GM12872 (cell line): ENCODE measurements at regions not wholly inside any gene's neighbourhood (a gene's known extent, or its start where the extent isn't known, plus 50 kb on each side); places are given as distances from the start of the nearest gene placed in this dataset.

ENCODE experiments used
- TF ChIP-seq, protein P1 (sequence below): IDR thresholded peaks from 3 replicates; pipeline ENCODE4 v1.5.1; 2011; ENCODE audit warnings: low read depth, mild to moderate bottlenecking, low read length, moderate library complexity; ENCODE audit not compliant: insufficient read depth

DNA sequence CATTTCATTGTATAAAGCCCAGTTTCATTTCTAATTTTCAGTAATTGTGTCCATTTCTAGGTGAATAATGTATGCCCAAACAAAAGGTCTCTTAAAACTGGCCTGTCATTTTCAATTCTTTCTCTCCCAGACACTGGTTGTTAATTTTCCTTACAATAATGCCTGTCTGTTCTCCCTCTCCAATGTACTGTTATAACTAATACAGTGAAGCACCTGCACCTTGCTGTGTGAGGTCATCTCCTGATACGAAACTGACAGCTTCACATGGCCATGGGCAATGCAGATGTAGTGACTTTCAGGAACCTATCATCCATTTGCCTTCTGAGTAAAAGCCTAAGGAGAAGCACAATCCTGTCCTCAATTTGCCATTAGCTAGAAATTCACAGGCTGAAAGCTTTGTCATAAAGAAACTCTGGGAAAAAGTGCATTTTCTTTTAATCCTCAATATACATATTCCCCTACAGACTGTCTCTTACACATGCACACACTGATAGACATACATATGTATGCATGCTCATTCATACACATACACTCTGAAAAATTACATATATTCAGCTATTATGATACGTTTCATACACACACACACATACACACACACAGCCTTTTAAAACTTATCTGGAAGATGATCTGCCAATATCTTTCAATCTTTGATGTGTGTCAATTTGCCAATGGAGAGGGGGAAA, 1030.3 kb downstream of the TDRD15 start:
- TF ChIP-seq, protein P1, sequence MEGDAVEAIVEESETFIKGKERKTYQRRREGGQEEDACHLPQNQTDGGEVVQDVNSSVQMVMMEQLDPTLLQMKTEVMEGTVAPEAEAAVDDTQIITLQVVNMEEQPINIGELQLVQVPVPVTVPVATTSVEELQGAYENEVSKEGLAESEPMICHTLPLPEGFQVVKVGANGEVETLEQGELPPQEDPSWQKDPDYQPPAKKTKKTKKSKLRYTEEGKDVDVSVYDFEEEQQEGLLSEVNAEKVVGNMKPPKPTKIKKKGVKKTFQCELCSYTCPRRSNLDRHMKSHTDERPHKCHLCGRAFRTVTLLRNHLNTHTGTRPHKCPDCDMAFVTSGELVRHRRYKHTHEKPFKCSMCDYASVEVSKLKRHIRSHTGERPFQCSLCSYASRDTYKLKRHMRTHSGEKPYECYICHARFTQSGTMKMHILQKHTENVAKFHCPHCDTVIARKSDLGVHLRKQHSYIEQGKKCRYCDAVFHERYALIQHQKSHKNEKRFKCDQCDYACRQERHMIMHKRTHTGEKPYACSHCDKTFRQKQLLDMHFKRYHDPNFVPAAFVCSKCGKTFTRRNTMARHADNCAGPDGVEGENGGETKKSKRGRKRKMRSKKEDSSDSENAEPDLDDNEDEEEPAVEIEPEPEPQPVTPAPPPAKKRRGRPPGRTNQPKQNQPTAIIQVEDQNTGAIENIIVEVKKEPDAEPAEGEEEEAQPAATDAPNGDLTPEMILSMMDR: no peak

DNA sequence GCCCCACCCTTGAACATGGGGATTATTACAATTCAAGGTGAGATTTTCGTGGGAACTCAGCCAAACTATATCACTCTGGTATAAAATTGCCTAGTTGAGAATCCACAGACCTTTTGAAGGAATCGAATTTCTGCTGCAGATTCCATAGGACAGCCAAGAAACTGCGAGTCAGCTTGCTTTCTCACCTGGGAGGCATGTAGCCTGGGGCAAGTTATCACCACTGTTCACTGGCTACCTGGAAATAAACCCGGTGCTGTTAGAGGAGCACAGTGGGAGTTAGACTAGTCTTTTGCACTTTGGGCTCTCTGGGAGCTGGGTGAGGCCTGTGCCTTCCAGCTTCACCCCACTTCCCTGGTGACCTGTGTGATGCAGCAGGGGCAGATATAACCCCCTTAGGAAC, 1043.5 kb downstream of the TDRD15 start:
- TF ChIP-seq, protein P1: no peak

DNA sequence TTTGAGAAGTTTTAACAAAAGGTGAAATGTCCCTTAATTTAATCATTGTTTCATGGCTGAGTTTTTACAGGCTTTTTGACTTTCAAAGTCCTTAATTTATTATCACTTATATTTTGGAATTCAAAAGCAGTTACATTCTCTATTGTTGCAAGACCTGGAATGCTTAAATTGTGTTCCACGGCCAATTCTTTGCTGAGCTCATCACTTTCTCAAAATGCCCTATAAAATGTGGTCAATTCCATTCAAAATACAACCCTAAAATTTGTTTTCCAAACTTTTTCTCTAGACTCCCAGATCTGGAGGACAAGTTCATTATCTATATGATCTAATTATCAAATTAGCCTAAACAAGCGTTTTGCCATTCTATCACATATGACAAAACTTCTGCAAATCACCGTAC, 1051.2 kb downstream of the TDRD15 start:
- TF ChIP-seq, protein P1: no peak

DNA sequence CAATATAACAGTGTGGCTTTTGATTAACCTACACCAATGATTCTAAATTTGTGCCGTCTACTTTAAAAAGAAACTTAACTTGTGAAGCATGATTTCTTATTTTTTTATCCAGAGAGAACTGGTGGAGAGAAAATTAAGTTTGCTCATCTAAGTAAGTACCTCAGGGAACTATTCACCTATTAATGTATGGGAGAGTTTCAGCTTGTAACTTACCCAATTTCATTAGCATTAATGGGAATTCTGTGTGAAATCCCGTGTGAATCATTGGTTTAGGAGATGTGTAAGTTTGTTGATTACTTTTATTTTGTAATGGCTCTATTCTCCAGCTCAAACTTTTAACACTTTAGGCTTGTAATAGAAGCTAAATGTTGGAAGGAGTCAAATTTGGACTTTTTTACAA, 1061.5 kb downstream of the TDRD15 start:
- TF ChIP-seq, protein P1: no peak

DNA sequence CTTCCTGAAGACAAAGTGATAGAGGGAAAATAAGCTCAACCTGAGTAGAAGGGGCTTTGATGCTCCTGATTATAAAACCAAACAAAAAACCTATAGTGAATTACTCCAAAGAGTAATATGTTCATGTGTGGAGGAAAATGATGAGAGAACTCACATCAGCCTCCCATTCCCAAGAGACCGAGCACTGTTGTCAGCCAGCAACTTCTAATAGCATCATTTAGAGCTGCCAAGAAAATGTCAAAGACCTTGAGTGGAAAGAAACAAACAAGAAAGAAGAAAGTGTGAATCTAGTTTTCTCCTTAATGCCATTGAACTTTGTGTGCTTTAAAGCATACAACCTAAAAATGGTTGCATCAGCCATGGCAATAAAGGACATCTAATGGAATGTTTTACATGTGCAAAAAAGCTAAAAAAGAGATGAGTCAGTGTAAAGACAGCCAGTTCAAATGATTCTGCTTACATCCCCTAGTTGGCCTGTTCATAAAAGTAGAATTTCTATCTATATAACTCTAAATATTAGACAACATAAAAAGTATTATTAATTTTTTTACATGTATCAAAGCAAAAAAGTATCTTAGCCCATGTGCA, 1066.2 kb downstream of the TDRD15 start:
- TF ChIP-seq, protein P1: no peak

DNA sequence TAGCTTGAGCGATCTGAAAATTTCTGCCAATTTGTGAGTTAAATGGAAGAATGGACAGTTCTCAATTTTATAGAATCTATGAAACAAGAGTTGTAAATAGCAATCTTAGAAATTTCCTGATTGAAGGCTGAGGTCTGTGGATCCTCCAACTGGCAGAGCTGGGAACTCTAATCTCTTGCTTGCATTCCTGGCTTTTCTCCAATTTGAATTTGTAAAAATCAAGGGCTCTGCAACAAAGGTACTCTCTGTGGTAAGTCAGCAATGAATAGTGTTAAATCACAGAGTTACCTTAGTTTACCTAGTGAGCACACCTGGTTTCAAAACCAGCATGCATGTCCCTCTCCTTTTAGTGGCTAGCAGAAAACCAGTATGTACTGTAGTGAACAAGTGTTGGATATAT, 1070.5 kb downstream of the TDRD15 start:
- TF ChIP-seq, protein P1: no peak

DNA sequence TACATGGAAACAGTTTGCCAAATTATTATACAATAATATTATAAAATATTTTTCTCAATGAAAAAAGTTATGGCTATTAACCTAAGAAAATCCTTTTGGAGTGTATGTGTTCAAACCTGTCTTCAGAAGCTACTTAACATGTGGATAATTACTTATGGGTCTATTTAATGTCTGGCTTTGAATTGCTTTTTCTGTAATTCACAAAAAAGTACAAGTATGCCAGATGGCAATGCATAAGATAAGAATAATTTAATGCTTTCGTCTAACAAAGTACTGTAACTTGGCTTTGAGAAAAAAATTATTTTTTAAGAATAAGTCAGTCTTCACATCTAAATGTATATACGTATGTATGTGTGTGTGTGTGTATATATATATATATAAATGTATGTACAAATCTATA, 1073.0 kb downstream of the TDRD15 start:
- TF ChIP-seq, protein P1: no peak
